ENCODE measurements at regions not wholly inside any gene's neighbourhood (a gene's known extent, or its start where the extent isn't known, plus 50 kb on each side); places are given as distances from the start of the nearest gene placed in this dataset.
A peak's percentile ranks its signal among the peaks of the same experiment; 100 is the strongest.

- no peak for DNase-seq
These were observed 114.3 kb upstream of the DAP start for GRCh38 chr5:10875201-10875768.

GRCh38 chr5:10874541-10874940, 113.5 kb upstream of the DAP start:
- DNase-seq: no peak

- no peak for DNase-seq
These were observed 109.8 kb upstream of the DAP start for GRCh38 chr5:10870791-10871190.

GRCh38 chr5:10868956-10869355, 107.9 kb upstream of the DAP start:
- DNase-seq: no peak

GRCh38 chr5:10867389-10868303, 106.6 kb upstream of the DAP start:
- no peak for DNase-seq

DNA sequence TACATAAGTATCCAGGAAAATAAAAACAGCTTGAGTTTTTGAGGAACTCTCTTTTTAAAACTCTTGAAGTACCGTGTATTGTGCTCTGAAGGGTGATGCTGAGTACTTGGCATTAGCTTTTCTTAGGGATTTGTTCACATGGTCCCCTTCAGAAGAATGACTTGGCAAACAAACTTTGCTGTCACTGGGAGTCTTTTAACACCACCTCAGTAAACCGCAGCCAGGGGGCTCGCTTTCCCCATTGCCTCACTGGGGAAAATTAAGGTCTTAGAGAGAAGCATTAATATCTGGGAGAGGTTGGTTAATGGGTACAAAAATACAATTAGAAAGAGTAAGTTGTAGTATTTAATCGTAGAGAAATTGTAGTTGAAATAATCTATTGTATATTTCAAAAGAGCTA, 105.9 kb upstream of the DAP start:
- no peak for DNase-seq

DNA sequence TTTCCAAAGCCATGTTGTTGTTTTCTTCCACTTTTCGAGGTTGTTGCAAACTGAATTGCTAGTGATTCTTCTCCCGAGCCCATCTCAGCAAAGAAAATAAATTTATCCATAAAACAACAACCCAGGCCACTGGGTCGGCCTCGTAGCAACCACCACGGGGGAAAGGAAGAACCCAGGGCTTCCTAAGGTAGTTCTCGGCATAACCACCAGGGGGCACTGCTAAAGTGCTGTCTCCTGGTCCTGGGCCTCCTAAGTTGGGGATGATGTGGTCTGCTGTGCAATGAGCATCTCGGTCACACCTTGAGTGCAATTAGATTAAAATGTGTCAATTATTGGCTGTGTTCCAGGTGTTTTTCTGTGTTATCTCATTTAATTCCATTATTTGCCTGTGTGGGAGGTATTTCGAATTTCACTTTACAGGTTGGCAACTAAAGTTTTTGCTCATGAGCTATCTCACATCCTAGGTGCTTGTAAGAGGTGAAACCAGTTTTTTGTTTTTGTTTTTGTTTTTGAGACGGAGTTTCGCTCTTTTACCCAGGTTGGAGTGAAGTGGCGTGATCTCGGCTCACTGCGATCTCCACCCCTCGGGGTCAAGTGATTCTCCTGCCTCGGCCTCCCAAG, 102.8 kb upstream of the DAP start:
- DNase-seq: peak; percentile 41

DNA sequence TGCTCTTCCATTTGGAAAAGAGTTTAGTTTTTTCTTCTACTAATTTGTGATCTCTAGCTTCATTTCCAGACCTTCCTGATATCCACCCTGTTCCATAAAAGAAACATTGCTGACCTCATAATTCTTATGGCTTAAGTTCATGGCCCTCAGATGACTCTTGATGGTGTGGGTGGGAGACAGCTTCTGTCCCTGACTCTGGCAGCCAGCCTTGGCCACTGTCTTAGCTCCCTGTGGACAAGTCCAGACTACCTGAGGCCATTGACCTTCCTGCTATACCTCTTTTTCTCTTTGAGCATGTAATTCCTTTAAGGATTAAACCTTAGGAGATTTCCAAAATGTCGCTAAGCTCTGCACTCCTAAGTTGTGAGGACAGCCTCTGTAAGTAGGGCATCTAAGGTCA, 101.1 kb upstream of the DAP start:
- no peak for DNase-seq

DNA sequence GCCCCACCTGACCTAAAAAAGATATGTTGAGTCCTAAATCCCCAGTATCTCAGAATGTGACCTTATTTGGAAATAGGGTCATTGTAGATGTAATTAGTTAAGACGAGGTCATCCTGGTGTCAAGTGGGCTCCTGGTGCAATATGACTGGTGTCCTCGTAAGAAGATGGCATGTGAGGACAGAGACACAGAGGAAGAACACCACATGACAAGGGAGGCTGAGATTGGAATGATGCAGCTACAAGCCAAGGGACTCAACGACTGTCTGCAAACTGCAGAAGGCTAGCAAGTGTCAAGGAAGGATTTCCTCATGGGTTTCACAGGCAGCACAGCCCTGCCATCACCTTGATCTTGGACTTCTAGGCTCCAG, 100.4 kb upstream of the DAP start:
- no peak for DNase-seq

- DNase-seq: no peak
These were observed 99.8 kb upstream of the DAP start for GRCh38 chr5:10860645-10861422.

DNA sequence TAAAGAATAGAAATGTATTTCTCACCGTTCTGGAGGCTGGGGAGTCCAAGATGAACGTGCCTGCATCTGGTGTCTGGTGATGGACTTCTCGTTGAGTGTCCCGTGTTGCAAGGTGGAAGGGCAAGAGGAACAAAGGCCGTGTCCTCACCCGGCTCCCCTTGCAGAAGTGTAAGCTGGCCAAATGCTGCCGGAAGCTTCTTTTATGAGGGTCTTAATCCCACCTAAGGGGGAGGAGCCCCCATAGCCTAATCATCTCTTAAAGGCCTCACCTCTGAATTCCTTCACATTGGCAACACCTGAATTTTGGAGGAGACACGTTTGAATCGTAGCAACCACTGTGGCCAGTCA, 99.1 kb upstream of the DAP start:
- no peak for DNase-seq

DNA sequence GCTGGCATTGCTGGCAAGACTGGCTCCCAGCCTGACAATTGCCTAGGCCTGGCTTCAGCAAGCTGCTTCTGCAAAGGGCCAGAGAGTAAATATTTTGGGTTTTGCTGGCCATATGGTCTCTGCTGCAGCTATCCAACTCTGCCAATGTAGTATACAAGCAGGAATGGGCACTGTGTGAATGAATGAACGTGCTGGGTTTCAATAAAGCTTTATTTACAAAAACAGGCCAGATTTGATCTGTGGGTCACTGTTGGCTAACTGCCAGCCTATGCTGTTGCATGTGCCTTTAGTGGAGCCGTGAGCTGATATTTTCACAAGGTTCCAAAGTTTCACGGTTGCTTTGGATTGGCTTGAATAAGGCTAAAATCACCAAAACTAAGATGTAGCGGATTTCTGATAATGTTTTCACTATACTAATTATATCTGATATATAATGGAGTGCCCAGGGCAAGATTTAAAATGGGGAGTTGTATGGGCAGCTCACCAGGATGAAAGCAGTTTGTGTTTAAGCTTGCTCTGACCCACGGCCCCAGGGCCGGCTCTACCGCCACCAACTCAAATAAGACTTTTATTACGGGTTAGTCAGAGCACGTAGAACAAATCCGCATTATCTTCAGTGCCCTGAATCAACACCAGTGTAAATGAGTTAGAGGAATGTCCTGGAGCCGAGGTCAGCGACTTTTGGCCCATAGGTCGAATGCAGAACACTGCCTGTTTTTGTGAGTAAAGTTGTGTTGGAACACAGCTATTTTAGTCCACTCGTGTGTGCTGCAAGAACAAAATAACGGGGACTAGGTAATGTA, 98.6 kb upstream of the DAP start:
- no peak for DNase-seq

DNA sequence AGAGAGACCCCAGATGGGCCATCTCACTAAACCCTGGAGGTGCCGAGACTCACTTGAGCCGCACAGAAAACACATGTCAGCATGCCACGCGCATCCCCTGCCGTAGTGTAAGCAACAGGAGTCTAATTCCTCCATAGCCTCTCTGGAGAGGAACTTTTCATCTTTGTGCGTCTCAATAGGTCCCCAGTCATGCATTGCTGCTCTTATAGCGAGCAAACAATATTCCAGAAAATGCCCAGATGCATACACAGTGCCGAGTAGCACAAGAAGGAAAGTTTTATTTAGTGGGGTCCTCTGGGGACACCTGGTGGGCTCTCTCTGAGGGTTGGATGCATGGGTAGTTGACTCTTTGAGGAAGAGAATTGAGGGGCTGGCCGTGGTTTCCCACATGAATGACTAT, 97.9 kb upstream of the DAP start:
- no peak for DNase-seq

DNA sequence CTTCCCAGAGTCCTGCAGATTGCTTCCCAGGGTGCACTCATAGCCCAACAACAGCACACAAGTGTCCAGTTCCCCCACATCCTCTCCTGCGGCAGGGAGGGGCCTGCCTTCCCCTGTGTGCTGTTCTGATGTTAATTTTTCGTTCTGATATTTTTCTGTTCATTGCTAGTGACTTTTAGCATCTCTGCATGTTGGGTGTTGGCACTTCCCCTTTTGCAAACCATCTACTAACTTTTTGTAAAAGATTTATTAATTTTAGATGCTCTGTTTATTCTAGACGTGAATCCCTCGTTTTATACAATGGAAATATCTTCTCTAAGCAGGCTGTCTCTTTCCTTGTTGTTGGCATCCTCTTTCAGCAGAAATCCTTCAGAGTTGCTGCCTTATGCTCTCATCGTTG, 97.3 kb upstream of the DAP start:
- DNase-seq: no peak

GRCh38 chr5:10857338-10857733, 96.3 kb upstream of the DAP start:
- no peak for DNase-seq

GRCh38 chr5:10856683-10857337, 95.8 kb upstream of the DAP start:
- no peak for DNase-seq

DNA sequence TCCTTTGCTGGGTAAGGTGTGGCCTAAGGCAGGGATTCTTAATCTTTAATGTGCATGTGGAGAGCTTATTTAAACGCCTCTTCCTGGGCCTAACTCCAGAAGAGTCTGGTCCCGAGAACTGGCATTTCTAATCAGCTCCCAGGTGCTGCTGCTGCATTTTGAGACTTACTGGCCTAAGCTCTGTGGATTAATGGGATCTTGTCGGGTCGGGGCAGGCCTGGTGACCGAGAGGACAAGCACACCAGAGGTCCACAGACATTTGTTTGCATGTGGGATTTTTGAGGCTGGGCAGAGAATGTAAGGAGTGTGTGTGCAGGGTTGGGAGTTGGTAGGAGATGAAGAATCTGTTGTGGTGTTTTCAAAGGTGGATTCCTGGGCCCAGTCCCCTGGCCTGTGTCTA, 95.0 kb upstream of the DAP start:
- no peak for DNase-seq

DNA sequence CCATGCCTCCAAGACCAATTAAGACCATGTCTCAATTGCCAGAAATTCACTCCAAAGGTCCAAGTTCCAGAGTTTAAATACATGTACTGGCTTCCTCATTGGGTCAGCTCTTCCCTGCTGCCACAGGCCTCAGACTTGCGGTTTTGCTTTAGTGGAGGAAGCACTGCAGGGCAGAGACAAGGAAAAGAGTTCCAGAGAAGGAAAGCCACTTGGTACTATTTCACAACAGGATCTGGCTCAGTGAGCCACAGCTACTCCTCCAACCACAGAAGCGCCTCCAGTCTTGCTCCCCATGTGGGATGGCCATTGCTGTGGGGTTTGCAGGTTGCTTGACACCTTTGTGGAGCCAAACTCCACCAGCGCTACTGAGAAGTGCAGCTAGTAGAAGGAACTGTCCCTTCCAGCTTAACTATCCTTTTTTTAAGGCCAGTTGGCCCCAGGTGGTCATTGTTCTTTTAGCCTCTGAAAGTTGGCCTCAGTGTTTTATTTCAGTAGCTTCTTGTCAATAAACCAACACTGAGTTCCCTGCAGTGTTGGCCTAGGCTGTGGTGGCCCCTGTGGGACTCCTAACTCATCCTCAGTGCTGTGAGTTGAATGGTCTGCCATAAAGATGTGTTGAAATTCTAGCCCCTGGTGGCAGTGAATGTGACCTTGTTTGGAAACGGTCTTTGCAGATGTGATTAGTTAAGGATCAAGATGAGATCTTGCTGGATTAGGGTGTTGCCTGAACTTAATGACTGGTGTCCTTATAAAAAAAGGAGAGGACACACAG, 93.7 kb upstream of the DAP start:
- no peak for DNase-seq

GRCh38 chr5:10853154-10853553, 92.1 kb upstream of the DAP start:
- DNase-seq: no peak

DNA sequence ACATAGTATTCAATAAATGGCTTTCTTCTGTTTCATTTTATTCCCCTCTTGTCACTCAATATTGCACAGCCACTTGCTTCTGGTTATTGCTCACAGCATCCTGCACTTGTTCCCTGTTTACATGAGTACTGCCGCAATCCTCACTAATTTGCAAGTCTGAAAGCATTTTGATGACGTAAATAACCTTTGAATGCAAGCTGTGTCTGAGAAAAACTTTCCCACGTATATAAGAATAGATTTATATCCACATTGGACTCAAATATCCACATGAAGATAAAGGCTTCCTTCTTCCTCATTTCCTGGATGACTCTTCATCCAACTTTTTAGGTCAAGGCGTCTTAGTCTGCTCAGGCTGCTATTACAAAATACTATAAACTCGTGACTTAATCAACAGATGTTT, 88.2 kb upstream of the DAP start:
- DNase-seq: no peak

GRCh38 chr5:10844016-10844415, 83.0 kb upstream of the DAP start:
- DNase-seq: no peak
